PFSK-1 (cell line): ENCODE measurements at regions not wholly inside any gene's neighbourhood (a gene's known extent, or its start where the extent isn't known, plus 50 kb on each side); places are given as distances from the start of the nearest gene placed in this dataset.

ENCODE experiments used
- POLR2AphosphoS5 ChIP-seq: IDR thresholded peaks from 2 replicates; pipeline ENCODE4 v1.6.1; 2012; ENCODE audit warnings: low read depth, mild to moderate bottlenecking, control low read depth, low read length, moderate library complexity
- SIN3A ChIP-seq: IDR thresholded peaks from 2 replicates; pipeline ENCODE4 v1.6.1; 2012; ENCODE audit warnings: mild to moderate bottlenecking, low read length, moderate library complexity, borderline replicate concordance; ENCODE audit not compliant: insufficient read depth
- TF ChIP-seq, protein P1 (sequence below), 2 experiments: IDR thresholded peaks; 2 replicates each; pipeline versions ENCODE4 v1.6.1 to v1.8.0; 2011 to 2012; ENCODE audit warnings: low read depth in 2 of 2, low read length in 2 of 2, control low read depth in 1 of 2, inconsistent platforms in 1 of 2, mild to moderate bottlenecking in 1 of 2, moderate library complexity in 1 of 2; ENCODE audit not compliant: insufficient read depth in 1 of 2

GRCh38 chr5:152905286-152905685, 500.2 kb upstream of the NMUR2 start:
- no peak for TF ChIP-seq POLR2AphosphoS5
- TF ChIP-seq SIN3A: no peak
- TF ChIP-seq, protein P1, sequence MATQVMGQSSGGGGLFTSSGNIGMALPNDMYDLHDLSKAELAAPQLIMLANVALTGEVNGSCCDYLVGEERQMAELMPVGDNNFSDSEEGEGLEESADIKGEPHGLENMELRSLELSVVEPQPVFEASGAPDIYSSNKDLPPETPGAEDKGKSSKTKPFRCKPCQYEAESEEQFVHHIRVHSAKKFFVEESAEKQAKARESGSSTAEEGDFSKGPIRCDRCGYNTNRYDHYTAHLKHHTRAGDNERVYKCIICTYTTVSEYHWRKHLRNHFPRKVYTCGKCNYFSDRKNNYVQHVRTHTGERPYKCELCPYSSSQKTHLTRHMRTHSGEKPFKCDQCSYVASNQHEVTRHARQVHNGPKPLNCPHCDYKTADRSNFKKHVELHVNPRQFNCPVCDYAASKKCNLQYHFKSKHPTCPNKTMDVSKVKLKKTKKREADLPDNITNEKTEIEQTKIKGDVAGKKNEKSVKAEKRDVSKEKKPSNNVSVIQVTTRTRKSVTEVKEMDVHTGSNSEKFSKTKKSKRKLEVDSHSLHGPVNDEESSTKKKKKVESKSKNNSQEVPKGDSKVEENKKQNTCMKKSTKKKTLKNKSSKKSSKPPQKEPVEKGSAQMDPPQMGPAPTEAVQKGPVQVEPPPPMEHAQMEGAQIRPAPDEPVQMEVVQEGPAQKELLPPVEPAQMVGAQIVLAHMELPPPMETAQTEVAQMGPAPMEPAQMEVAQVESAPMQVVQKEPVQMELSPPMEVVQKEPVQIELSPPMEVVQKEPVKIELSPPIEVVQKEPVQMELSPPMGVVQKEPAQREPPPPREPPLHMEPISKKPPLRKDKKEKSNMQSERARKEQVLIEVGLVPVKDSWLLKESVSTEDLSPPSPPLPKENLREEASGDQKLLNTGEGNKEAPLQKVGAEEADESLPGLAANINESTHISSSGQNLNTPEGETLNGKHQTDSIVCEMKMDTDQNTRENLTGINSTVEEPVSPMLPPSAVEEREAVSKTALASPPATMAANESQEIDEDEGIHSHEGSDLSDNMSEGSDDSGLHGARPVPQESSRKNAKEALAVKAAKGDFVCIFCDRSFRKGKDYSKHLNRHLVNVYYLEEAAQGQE (IDR thresholded peaks at IDR 0.05; ENCODE audit: insufficient read depth in 1 of 2, low read depth in 2 of 2, low read length in 2 of 2): no peak
